IMR-90 (cell line): ENCODE measurements at regions not wholly inside any gene's neighbourhood (a gene's known extent, or its start where the extent isn't known, plus 50 kb on each side); places are given as distances from the start of the nearest gene placed in this dataset.

ENCODE experiments used
- ATAC-seq: fragments of 200-7000 bp; cut with Tn5 transposase; 2 replicates; pipeline ENCODE4 v1.9.1; 2020; ENCODE audit warnings: low read depth, mild to moderate bottlenecking, moderate library complexity
- BruUV-seq: library from RNA; stranded (reverse); fragments of 400-500 nt; replicated peaks from 2 replicates; lab custom pipeline; 2021; lab: Mats Ljungman, UMichigan
- CTCF ChIA-PET: fragments of 300-600 bp; formaldehyde crosslinking; extraction: SDS; loops from one replicate; lab custom pipeline; 2021; ENCODE audit warnings: antibody characterized with exemption; lab: Yijun Ruan, JAX
- POLR2A ChIA-PET: fragments of 300-600 bp; sonication (Branson Sonifier 250); formaldehyde crosslinking; loops from one replicate; lab custom pipeline; 2022; ENCODE audit warnings: antibody characterized with exemption; ENCODE audit not compliant: unreplicated experiment; lab: Charles Lee
- DNase-seq: peaks from one replicate; pipeline ENCODE4 v3.0.0; 2013
- H2AFZ ChIP-seq: replicated peaks from 2 replicates; pipeline ENCODE3; 2013; ENCODE audit warnings: low read length, mild to moderate bottlenecking; ENCODE audit not compliant: poor library complexity
- H2AK5ac ChIP-seq: 2 replicates; pipeline ENCODE4 v1.6.1; 2013; ENCODE audit warnings: low read depth, low read length, inconsistent platforms
- H2AK9ac ChIP-seq: replicated peaks from 2 replicates; pipeline ENCODE3; 2013; ENCODE audit warnings: mild to moderate bottlenecking, low read depth, low read length, moderate library complexity; ENCODE audit not compliant: poor library complexity
- H2BK120ac ChIP-seq: 2 replicates; pipeline ENCODE4 v1.6.1; 2013; ENCODE audit warnings: low read depth, low read length, inconsistent platforms
- H2BK15ac ChIP-seq: 3 replicates; pipeline ENCODE4 v1.6.1; 2013; ENCODE audit warnings: low read depth, low read length, inconsistent platforms
- H2BK20ac ChIP-seq: 2 replicates; pipeline ENCODE4 v1.6.1; 2013; ENCODE audit warnings: low read depth, mild to moderate bottlenecking, inconsistent platforms, low read length, moderate library complexity
- H2BK5ac ChIP-seq: 2 replicates; pipeline ENCODE4 v1.6.1; 2013; ENCODE audit warnings: mild to moderate bottlenecking, low read depth, low read length, inconsistent platforms; ENCODE audit not compliant: poor library complexity, severe bottlenecking
- H3K14ac ChIP-seq: replicated peaks from 2 replicates; pipeline ENCODE4 v1.6.1; 2013; ENCODE audit warnings: low read depth, low read length, inconsistent platforms
- H3K18ac ChIP-seq: 2 replicates; pipeline ENCODE4 v1.6.1; 2013; ENCODE audit warnings: low read depth, low read length, control low read depth
- H3K23ac ChIP-seq: 2 replicates; pipeline ENCODE4 v1.6.1; 2013; ENCODE audit warnings: low read depth, low read length, inconsistent platforms
- H3K27ac ChIP-seq: 2 replicates; pipeline ENCODE4 v1.5.1; 2013; ENCODE audit warnings: mild to moderate bottlenecking, control low read depth, low read length; ENCODE audit not compliant: insufficient read depth
- H3K27me3 ChIP-seq: 2 replicates; pipeline ENCODE4 v1.6.1; 2013; ENCODE audit warnings: low read length; ENCODE audit not compliant: control insufficient read depth, insufficient read depth
- H3K36me3 ChIP-seq: 2 replicates; pipeline ENCODE4 v1.6.1; 2013; ENCODE audit warnings: low read length, mixed read lengths; ENCODE audit not compliant: control insufficient read depth, insufficient read depth
- H3K4ac ChIP-seq: 2 replicates; pipeline ENCODE4 v1.6.1; 2013; ENCODE audit warnings: low read depth, low read length, inconsistent platforms
- H3K4me1 ChIP-seq: 2 replicates; pipeline ENCODE4 v1.6.1; 2013; ENCODE audit warnings: low read length, mixed read lengths; ENCODE audit not compliant: control insufficient read depth, insufficient read depth
- H3K4me2 ChIP-seq: 2 replicates; pipeline ENCODE4 v1.6.1; 2013; ENCODE audit warnings: low read depth, mild to moderate bottlenecking, control low read depth, low read length, moderate library complexity
- H3K4me3 ChIP-seq: 2 replicates; pipeline ENCODE4 v1.5.1; 2013; ENCODE audit warnings: low read depth, mild to moderate bottlenecking, control low read depth, low read length, moderate library complexity; ENCODE audit not compliant: insufficient read depth
- H3K56ac ChIP-seq: 2 replicates; pipeline ENCODE4 v1.6.1; 2013; ENCODE audit warnings: low read length, inconsistent platforms; ENCODE audit not compliant: insufficient read depth; ENCODE audit errors: extremely low read depth
- H3K79me1 ChIP-seq, 2 experiments: 2 replicates each; pipeline ENCODE4 v1.6.1; 2013; ENCODE audit warnings: low read length in 2 of 2, inconsistent platforms in 1 of 2, low read depth in 1 of 2
- H3K9ac ChIP-seq: 2 replicates; pipeline ENCODE4 v1.6.1; 2013; ENCODE audit warnings: low read depth, low read length, control low read depth
- H3K9me1 ChIP-seq: 2 replicates; pipeline ENCODE4 v1.6.1; 2013; ENCODE audit warnings: low read length, inconsistent platforms; ENCODE audit not compliant: insufficient read depth
- H3K9me3 ChIP-seq: 2 replicates; pipeline ENCODE4 v1.6.1; 2013; ENCODE audit warnings: low read length; ENCODE audit not compliant: control insufficient read depth, insufficient read depth
- H4K20me1 ChIP-seq: 2 replicates; pipeline ENCODE4 v1.6.1; 2013; ENCODE audit warnings: low read length, inconsistent platforms; ENCODE audit not compliant: insufficient read depth
- H4K5ac ChIP-seq: 2 replicates; pipeline ENCODE4 v1.6.1; 2013; ENCODE audit warnings: mild to moderate bottlenecking, low read depth, low read length, control low read depth
- H4K8ac ChIP-seq, 2 experiments: 2 replicates each; pipeline ENCODE4 v1.6.1; 2013; ENCODE audit warnings: low read depth in 2 of 2, low read length in 2 of 2, control low read depth in 1 of 2, inconsistent platforms in 1 of 2
- H4K91ac ChIP-seq: 2 replicates; pipeline ENCODE4 v1.6.1; 2013; ENCODE audit warnings: low read depth, low read length, inconsistent platforms; ENCODE audit not compliant: insufficient read depth
- BHLHE40 ChIP-seq: fragments of 150-350 bp; IDR thresholded peaks from 2 replicates; pipeline ENCODE4 v1.6.1; 2016; ENCODE audit warnings: mild to moderate bottlenecking, low read depth, low read length
- CEBPB ChIP-seq: IDR thresholded peaks from 2 replicates; pipeline ENCODE4 v1.6.1; 2012; ENCODE audit warnings: low read depth, low read length, improper control_type of control experiment
- CHD1 ChIP-seq: IDR thresholded peaks from 2 replicates; pipeline ENCODE4 v1.6.1; 2012; ENCODE audit warnings: low read depth, low read length, improper control_type of control experiment
- FOS ChIP-seq: fragments of 150-350 bp; IDR thresholded peaks from 2 replicates; pipeline ENCODE4 v1.6.1; 2016; ENCODE audit warnings: low read depth, low read length
- MAFK ChIP-seq: IDR thresholded peaks from 2 replicates; pipeline ENCODE4 v1.6.1; 2012; ENCODE audit warnings: low read depth, low read length, improper control_type of control experiment
- MAZ ChIP-seq: IDR thresholded peaks from 2 replicates; pipeline ENCODE4 v1.6.1; 2012; ENCODE audit warnings: low read depth, mild to moderate bottlenecking, low read length, improper control_type of control experiment, moderate library complexity, borderline replicate concordance
- MXI1 ChIP-seq: IDR thresholded peaks from 2 replicates; pipeline ENCODE4 v1.6.1; 2012; ENCODE audit warnings: low read depth, mild to moderate bottlenecking, low read length, moderate library complexity, borderline replicate concordance
- NFE2L2 ChIP-seq: fragments of 150-350 bp; IDR thresholded peaks from 2 replicates; pipeline ENCODE4 v1.6.1; 2016; ENCODE audit warnings: low read depth, mild to moderate bottlenecking, low read length
- POLR2A ChIP-seq: IDR thresholded peaks from 2 replicates; pipeline ENCODE4 v1.6.1; 2012; ENCODE audit warnings: mild to moderate bottlenecking, low read depth, low read length
- RAD21 ChIP-seq: IDR thresholded peaks from 2 replicates; pipeline ENCODE4 v1.6.1; 2012; ENCODE audit warnings: low read length, improper control_type of control experiment
- RCOR1 ChIP-seq: IDR thresholded peaks from 2 replicates; pipeline ENCODE4 v1.6.1; 2012; ENCODE audit warnings: mild to moderate bottlenecking, low read length, improper control_type of control experiment; ENCODE audit not compliant: insufficient replicate concordance
- RFX5 ChIP-seq: IDR thresholded peaks from 2 replicates; pipeline ENCODE4 v1.8.0; 2012; ENCODE audit warnings: low read depth, mild to moderate bottlenecking, low read length, moderate library complexity
- SMC3 ChIP-seq: fragments of 150-350 bp; IDR thresholded peaks from 2 replicates; pipeline ENCODE4 v1.6.1; 2016; ENCODE audit warnings: low read depth, mild to moderate bottlenecking, antibody characterized with exemption, low read length, moderate library complexity
- WGBS, 2 experiments: methylation state at CpG; one replicate each; pipeline versions ENCODE4 v1.1.5 to v1.1.7; 2013; ENCODE audit warnings: missing lambda C conversion rate in 2 of 2; ENCODE audit not compliant: insufficient read length in 1 of 2; ENCODE audit errors: extremely low coverage in 2 of 2; 5-methylcytosine and 5-hydroxymethylcytosine counted together
- dilution Hi-C: fragments of 300-500 bp; cut with HindIII; formaldehyde crosslinking; loops from one replicate; pipeline ENCODE4 v1.14.3; 2018; ENCODE audit warnings: low sequenced_read_pairs; ENCODE audit not compliant: unreplicated experiment
- in situ Hi-C: fragments of 300-500 bp; cut with MboI; formaldehyde crosslinking; loops from 3 replicates; pipeline ENCODE4 v1.14.3; 2019; ENCODE audit warnings: low sequenced_read_pairs, inconsistent platforms, mixed read lengths
- intact Hi-C: fragments of 100-400 bp; cut with micrococcal nuclease; formaldehyde crosslinking; loops from 2 replicates; pipeline ENCODE4 v1.10.0; 2022
- TF ChIP-seq, protein P1 (sequence below): fragments of 150-350 bp; IDR thresholded peaks from 2 replicates; pipeline ENCODE4 v1.6.1; 2017; ENCODE audit warnings: mild to moderate bottlenecking, antibody characterized with exemption, low read length, low read depth
- TF ChIP-seq, protein P2 (sequence below): conservative IDR thresholded peaks from 2 replicates; pipeline ENCODE4 v1.5.1; 2012; ENCODE audit warnings: mild to moderate bottlenecking, low read depth, low read length, improper control_type of control experiment
- TF ChIP-seq, protein P3 (sequence below): fragments of 150-350 bp; IDR thresholded peaks from 2 replicates; pipeline ENCODE4 v1.6.1; 2016; ENCODE audit warnings: low read depth, mild to moderate bottlenecking, low read length, moderate library complexity, borderline replicate concordance

DNA sequence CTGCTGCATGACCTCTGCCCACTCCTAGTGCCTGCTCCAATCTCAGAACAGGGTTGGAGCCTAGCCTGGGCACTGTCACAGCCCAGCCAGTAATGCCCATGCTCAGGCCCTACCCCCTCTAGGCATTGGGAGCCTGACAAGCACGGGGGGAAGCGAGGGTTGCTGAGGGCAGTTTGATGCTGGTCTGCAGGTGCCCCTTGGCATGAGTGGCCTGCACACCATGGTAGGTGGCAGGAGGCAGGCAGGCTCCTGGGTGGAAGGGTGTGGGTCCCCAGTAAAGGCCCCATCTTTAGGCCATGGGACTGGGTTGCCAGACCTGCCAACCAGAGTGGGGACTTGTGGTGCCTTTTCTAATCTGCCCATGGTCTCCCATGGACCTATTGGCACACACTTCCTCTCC lies 72.1 kb upstream of the DCAF12L2 start:
- H3K4me2 ChIP-seq = no peak overlapping the region
- in situ Hi-C loops = no loop called here
- ChIA-PET CTCF (no interaction called here), POLR2A (no interaction called here)
- TF ChIP-seq, protein P1, sequence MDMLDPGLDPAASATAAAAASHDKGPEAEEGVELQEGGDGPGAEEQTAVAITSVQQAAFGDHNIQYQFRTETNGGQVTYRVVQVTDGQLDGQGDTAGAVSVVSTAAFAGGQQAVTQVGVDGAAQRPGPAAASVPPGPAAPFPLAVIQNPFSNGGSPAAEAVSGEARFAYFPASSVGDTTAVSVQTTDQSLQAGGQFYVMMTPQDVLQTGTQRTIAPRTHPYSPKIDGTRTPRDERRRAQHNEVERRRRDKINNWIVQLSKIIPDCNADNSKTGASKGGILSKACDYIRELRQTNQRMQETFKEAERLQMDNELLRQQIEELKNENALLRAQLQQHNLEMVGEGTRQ = no peak
- TF ChIP-seq, protein P2, sequence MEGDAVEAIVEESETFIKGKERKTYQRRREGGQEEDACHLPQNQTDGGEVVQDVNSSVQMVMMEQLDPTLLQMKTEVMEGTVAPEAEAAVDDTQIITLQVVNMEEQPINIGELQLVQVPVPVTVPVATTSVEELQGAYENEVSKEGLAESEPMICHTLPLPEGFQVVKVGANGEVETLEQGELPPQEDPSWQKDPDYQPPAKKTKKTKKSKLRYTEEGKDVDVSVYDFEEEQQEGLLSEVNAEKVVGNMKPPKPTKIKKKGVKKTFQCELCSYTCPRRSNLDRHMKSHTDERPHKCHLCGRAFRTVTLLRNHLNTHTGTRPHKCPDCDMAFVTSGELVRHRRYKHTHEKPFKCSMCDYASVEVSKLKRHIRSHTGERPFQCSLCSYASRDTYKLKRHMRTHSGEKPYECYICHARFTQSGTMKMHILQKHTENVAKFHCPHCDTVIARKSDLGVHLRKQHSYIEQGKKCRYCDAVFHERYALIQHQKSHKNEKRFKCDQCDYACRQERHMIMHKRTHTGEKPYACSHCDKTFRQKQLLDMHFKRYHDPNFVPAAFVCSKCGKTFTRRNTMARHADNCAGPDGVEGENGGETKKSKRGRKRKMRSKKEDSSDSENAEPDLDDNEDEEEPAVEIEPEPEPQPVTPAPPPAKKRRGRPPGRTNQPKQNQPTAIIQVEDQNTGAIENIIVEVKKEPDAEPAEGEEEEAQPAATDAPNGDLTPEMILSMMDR = no peak
- TF ChIP-seq BHLHE40 (no peak), RFX5 (no peak), NFE2L2 (no peak), CHD1 (no peak), POLR2A (no peak), MAFK (no peak), MXI1 (no peak), CEBPB (no peak), RAD21 (no peak), RCOR1 (no peak), FOS (no peak), MAZ (no peak), SMC3 (no peak)
- TF ChIP-seq, protein P3, sequence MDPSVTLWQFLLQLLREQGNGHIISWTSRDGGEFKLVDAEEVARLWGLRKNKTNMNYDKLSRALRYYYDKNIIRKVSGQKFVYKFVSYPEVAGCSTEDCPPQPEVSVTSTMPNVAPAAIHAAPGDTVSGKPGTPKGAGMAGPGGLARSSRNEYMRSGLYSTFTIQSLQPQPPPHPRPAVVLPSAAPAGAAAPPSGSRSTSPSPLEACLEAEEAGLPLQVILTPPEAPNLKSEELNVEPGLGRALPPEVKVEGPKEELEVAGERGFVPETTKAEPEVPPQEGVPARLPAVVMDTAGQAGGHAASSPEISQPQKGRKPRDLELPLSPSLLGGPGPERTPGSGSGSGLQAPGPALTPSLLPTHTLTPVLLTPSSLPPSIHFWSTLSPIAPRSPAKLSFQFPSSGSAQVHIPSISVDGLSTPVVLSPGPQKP = no peak
- no peak overlapping the region for H2AK5ac ChIP-seq
- H3K79me1 ChIP-seq = no peaks in the 10 kb centered on the region
- no peak overlapping the region for H3K23ac ChIP-seq
- H2BK20ac ChIP-seq = no peak overlapping the region
- H3K4me3 ChIP-seq = no peak overlapping the region
- no peak overlapping the region for H4K8ac ChIP-seq
- no peak for DNase-seq
- intact Hi-C loops = no loop called here
- H3K36me3 ChIP-seq = no peaks in the 10 kb centered on the region
- no peaks in the 10 kb centered on the region for H3K9me1 ChIP-seq
- no peak for ATAC-seq
- BruUV-seq = no TSS peak
- H2BK5ac ChIP-seq = no peak overlapping the region
- no CpG with 5 or more reads among the region's 2 CpGs for WGBS, 2 experiments
- no peak overlapping the region for H2BK15ac ChIP-seq
- H2BK120ac ChIP-seq = no peak overlapping the region
- H3K18ac ChIP-seq = no peak overlapping the region
- H3K27me3 ChIP-seq = no peaks in the 10 kb centered on the region
- H4K20me1 ChIP-seq = no peaks in the 10 kb centered on the region
- no peak overlapping the region for H2AK9ac ChIP-seq
- H2AFZ ChIP-seq = no peak overlapping the region
- H3K9ac ChIP-seq = no peak overlapping the region
- dilution Hi-C loops = no loop called here
- no peaks in the 10 kb centered on the region for H3K4me1 ChIP-seq
- no peak overlapping the region for H3K4ac ChIP-seq
- H3K56ac ChIP-seq = no peak overlapping the region
- no peak overlapping the region for H4K5ac ChIP-seq
- peaks cover 4% of the 10 kb centered on the region; the same call in 1 of the 2 replicates for H3K9me3 ChIP-seq
- H4K91ac ChIP-seq = no peak overlapping the region
- no peak overlapping the region for H3K14ac ChIP-seq
- H3K27ac ChIP-seq = no peak overlapping the region
